Astrocyte (in vitro differentiated cells and primary cell): ENCODE measurements at regions not wholly inside any gene's neighbourhood (a gene's known extent, or its start where the extent isn't known, plus 50 kb on each side); places are given as distances from the start of the nearest gene placed in this dataset.

Experiments
- DNase-seq: peaks from one replicate; pipeline ENCODE4 v3.0.0-alpha.2; 2010; ENCODE audit warnings: low read depth
- FAIRE-seq: peaks from 2 replicates; lab custom pipeline; 2011; peaks lifted over from hg19 to GRCh38; lab: Jason Lieb, UNC
- H2AFZ ChIP-seq: 2 replicates; pipeline ENCODE4 v1.6.0; 2012; ENCODE audit warnings: low read depth, low read length, inconsistent platforms
- H3K27ac ChIP-seq: 2 replicates; pipeline ENCODE4 v1.5.1; 2011; ENCODE audit warnings: low read depth, low read length, inconsistent platforms
- H3K27me3 ChIP-seq: 2 replicates; pipeline ENCODE4 v1.6.0; 2011; ENCODE audit warnings: low read length, inconsistent platforms; ENCODE audit not compliant: insufficient read depth
- H3K36me3 ChIP-seq: 2 replicates; pipeline ENCODE4 v1.5.1; 2011; ENCODE audit warnings: low read length, inconsistent platforms; ENCODE audit not compliant: insufficient read depth
- H3K4me1 ChIP-seq: 2 replicates; pipeline ENCODE4 v1.5.1; 2011; ENCODE audit warnings: low read length, inconsistent platforms; ENCODE audit not compliant: insufficient read depth
- H3K4me2 ChIP-seq: 2 replicates; pipeline ENCODE4 v1.6.0; 2012; ENCODE audit warnings: low read length, inconsistent platforms
- H3K4me3 ChIP-seq: 2 replicates; pipeline ENCODE4 v1.5.1; 2011; ENCODE audit warnings: low read depth, mild to moderate bottlenecking, low read length, inconsistent platforms; ENCODE audit not compliant: insufficient read depth
- H3K79me2 ChIP-seq: 2 replicates; pipeline ENCODE4 v1.6.0; 2012; ENCODE audit warnings: mild to moderate bottlenecking, low read length, inconsistent platforms; ENCODE audit not compliant: insufficient read depth
- H3K9ac ChIP-seq: 2 replicates; pipeline ENCODE4 v1.6.0; 2012; ENCODE audit warnings: mild to moderate bottlenecking, low read length, inconsistent platforms
- H3K9me3 ChIP-seq: 2 replicates; pipeline ENCODE4 v1.5.1; 2012; ENCODE audit warnings: low read depth, mild to moderate bottlenecking, low read length, inconsistent platforms; ENCODE audit not compliant: insufficient read depth
- H4K20me1 ChIP-seq: 2 replicates; pipeline ENCODE4 v1.6.0; 2012; ENCODE audit warnings: low read length, inconsistent platforms; ENCODE audit not compliant: insufficient read depth
- H3K27ac Mint-ChIP-seq: one replicate; pipeline ENCODE4 v1.8.0; 2021; ENCODE audit warnings: mild to moderate bottlenecking, mixed read lengths; ENCODE audit not compliant: unreplicated experiment
- H3K27me3 Mint-ChIP-seq: one replicate; pipeline ENCODE4 v1.8.0; 2021; ENCODE audit warnings: low read depth, mixed read lengths; ENCODE audit not compliant: unreplicated experiment
- H3K36me3 Mint-ChIP-seq: one replicate; pipeline ENCODE4 v1.8.0; 2021; ENCODE audit warnings: low read depth, mixed read lengths; ENCODE audit not compliant: unreplicated experiment
- H3K4me1 Mint-ChIP-seq: one replicate; pipeline ENCODE4 v1.8.0; 2021; ENCODE audit warnings: low read depth, mixed read lengths; ENCODE audit not compliant: unreplicated experiment
- H3K4me3 Mint-ChIP-seq: one replicate; pipeline ENCODE4 v1.8.0; 2021; ENCODE audit warnings: mild to moderate bottlenecking, moderate library complexity, mixed read lengths; ENCODE audit not compliant: unreplicated experiment
- H3K9me3 Mint-ChIP-seq: one replicate; pipeline ENCODE4 v1.8.0; 2021; ENCODE audit warnings: mild to moderate bottlenecking, mixed read lengths; ENCODE audit not compliant: unreplicated experiment
- EZH2 ChIP-seq: IDR thresholded peaks from 2 replicates; pipeline ENCODE4 v1.6.1; 2012; ENCODE audit warnings: mild to moderate bottlenecking, low read length, inconsistent platforms; ENCODE audit not compliant: insufficient read depth
- TF ChIP-seq, protein P1 (sequence below): IDR thresholded peaks from 2 replicates; pipeline ENCODE4 v1.5.1; 2011; ENCODE audit warnings: low read depth, mild to moderate bottlenecking, inconsistent platforms, low read length, moderate library complexity; ENCODE audit not compliant: insufficient read depth

DNA sequence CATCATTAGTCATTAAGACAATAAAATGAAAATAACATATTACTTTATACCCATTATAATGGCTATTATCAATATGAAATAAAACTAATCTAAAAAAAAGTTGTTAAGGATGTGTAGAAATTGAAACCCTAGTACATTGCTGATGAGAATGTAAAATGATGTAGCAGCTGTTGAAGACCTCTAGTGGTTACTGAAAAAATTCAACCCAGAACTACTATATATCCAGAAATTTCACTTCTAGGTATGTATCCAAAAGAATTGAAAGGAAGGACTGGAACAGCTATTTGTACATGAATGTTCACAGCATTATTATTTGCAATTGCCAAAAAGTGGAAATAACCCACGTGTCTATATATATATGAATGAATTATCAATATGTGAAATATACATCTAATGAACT lies 180.3 kb upstream of the KLHL4 start:
- no peak overlapping the region for H3K4me3 Mint-ChIP-seq
- H3K4me1 Mint-ChIP-seq: no peaks in the 10 kb centered on the region
- DNase-seq (no peak), FAIRE-seq (peak; percentile 43)
- Histone ChIP-seq H3K4me3 (no peak overlapping the region), H2AFZ (no peak overlapping the region), H3K27me3 (no peaks in the 10 kb centered on the region), H4K20me1 (no peaks in the 10 kb centered on the region), H3K79me2 (no peaks in the 10 kb centered on the region), H3K9me3 (no peaks in the 10 kb centered on the region), H3K4me1 (no peaks in the 10 kb centered on the region), H3K4me2 (no peak overlapping the region), H3K36me3 (no peaks in the 10 kb centered on the region), H3K9ac (no peak overlapping the region), H3K27ac (no peak overlapping the region)
- no peak for TF ChIP-seq EZH2
- TF ChIP-seq, protein P1, sequence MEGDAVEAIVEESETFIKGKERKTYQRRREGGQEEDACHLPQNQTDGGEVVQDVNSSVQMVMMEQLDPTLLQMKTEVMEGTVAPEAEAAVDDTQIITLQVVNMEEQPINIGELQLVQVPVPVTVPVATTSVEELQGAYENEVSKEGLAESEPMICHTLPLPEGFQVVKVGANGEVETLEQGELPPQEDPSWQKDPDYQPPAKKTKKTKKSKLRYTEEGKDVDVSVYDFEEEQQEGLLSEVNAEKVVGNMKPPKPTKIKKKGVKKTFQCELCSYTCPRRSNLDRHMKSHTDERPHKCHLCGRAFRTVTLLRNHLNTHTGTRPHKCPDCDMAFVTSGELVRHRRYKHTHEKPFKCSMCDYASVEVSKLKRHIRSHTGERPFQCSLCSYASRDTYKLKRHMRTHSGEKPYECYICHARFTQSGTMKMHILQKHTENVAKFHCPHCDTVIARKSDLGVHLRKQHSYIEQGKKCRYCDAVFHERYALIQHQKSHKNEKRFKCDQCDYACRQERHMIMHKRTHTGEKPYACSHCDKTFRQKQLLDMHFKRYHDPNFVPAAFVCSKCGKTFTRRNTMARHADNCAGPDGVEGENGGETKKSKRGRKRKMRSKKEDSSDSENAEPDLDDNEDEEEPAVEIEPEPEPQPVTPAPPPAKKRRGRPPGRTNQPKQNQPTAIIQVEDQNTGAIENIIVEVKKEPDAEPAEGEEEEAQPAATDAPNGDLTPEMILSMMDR: no peak
- no peak overlapping the region for H3K27ac Mint-ChIP-seq
- H3K36me3 Mint-ChIP-seq: no peaks in the 10 kb centered on the region
- H3K9me3 Mint-ChIP-seq: no peaks in the 10 kb centered on the region
- H3K27me3 Mint-ChIP-seq: no peaks in the 10 kb centered on the region

DNA sequence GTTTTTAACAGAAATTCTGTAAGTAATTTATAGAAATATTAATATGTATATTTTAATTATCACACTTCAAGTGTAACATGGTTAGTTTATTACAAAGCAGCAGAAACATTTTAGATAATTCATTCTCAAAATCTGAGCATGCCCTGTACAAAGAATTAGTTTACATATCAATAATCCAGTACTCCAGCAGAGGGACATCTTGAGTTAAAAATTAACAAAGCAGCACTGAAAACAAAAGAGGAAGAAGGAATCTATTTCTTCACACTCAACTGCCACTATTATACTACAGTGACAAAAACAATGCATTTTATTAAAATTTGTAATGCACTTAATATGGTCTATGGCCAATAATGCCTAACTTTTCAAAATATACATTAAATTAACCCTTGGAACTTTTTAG lies 179.1 kb upstream of the KLHL4 start:
- FAIRE-seq (no peak), DNase-seq (no peak)
- Histone ChIP-seq H3K27me3 (no peaks in the 10 kb centered on the region), H3K4me2 (no peak overlapping the region), H3K36me3 (no peaks in the 10 kb centered on the region), H3K27ac (no peak overlapping the region), H3K4me1 (no peaks in the 10 kb centered on the region), H3K4me3 (no peak overlapping the region), H3K9me3 (no peaks in the 10 kb centered on the region), H3K9ac (no peak overlapping the region), H2AFZ (no peak overlapping the region), H3K79me2 (no peaks in the 10 kb centered on the region), H4K20me1 (no peaks in the 10 kb centered on the region)
- no peak overlapping the region for H3K27ac Mint-ChIP-seq
- no peak for TF ChIP-seq EZH2
- TF ChIP-seq, protein P1: peak; percentile 20
- no peak overlapping the region for H3K4me3 Mint-ChIP-seq
- no peaks in the 10 kb centered on the region for H3K36me3 Mint-ChIP-seq
- no peaks in the 10 kb centered on the region for H3K9me3 Mint-ChIP-seq
- no peaks in the 10 kb centered on the region for H3K27me3 Mint-ChIP-seq
- H3K4me1 Mint-ChIP-seq: no peaks in the 10 kb centered on the region

GRCh38 chrX:87370865-87371264 lies 146.7 kb upstream of the KLHL4 start:
- Histone ChIP-seq H3K27ac (no peak overlapping the region), H2AFZ (no peak overlapping the region), H3K4me1 (no peaks in the 10 kb centered on the region), H3K79me2 (no peaks in the 10 kb centered on the region), H4K20me1 (no peaks in the 10 kb centered on the region), H3K9me3 (no peaks in the 10 kb centered on the region), H3K27me3 (no peaks in the 10 kb centered on the region), H3K9ac (no peak overlapping the region), H3K36me3 (no peaks in the 10 kb centered on the region), H3K4me3 (no peak overlapping the region), H3K4me2 (no peak overlapping the region)
- FAIRE-seq: no peak
- Mint-ChIP-seq H3K27me3 (no peaks in the 10 kb centered on the region), H3K4me1 (no peaks in the 10 kb centered on the region), H3K27ac (no peak overlapping the region), H3K4me3 (no peak overlapping the region), H3K36me3 (no peaks in the 10 kb centered on the region), H3K9me3 (no peaks in the 10 kb centered on the region)
- no peak for DNase-seq
- no peak for TF ChIP-seq EZH2
- TF ChIP-seq, protein P1: no peak
